Activated T-helper 1 cell treated with anti-CD3 and anti-CD28 coated beads, Interleukin-2, amount 50 U/mL, for 16 hours (primary cell): ENCODE measurements at regions not wholly inside any gene's neighbourhood (a gene's known extent, or its start where the extent isn't known, plus 50 kb on each side); places are given as distances from the start of the nearest gene placed in this dataset.

ENCODE experiments used
- DNase-seq, 2 donors: peaks; one replicate each; pipeline ENCODE4 v3.0.0-alpha.2; 2020; ENCODE audit warnings: low read depth in 1 of 2, low spot score in 1 of 2

GRCh38 chr5:82713811-82714210 is 363.4 kb downstream of the TMEM167A start:
- DNase-seq = no peak

- no peak for DNase-seq
Observed at GRCh38 chr5:82707741-82708140, 369.5 kb downstream of the TMEM167A start.

GRCh38 chr5:82704381-82704780 is 372.8 kb downstream of the TMEM167A start:
- no peak for DNase-seq

DNA sequence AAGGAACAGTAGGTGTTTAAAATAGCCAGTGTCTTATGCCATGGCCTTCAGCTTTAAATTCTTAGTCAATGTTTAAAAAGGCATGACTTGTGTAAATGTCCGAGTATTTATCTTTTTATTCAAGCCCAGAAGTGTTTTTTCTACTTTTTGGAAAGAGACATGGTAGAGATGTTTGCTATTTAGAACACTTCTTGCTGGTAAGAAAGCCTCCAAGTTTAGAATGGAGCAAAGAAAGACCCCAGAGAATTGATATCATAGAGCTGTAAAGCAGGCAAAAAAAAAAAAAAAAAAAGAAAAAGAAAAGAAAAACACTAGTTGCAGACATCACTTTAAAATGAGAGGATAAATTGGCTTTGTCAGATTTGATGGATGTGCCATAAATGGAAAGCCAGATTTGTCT is 375.1 kb downstream of the TMEM167A start:
- no peak for DNase-seq

- DNase-seq = no peak
Observed at GRCh38 chr5:82699737-82700136, 377.5 kb downstream of the TMEM167A start.

DNA sequence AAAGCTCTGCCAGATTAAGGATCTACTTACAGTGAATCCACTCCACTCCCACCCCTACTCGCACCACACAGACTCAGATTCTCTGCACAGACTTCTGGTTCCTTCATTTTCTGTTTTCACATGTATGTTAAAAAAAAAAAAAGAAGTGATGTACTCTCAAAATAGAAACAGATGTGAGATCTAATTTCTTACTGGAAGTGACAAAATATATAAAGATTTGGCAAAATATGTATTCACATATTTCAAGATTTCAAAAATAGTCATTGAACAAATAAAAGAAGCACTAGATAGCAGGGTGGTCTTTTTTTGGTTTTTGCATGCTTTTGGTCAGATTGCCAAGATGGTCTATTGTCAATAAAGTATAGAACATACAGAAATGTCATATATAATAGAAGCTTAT is 379.2 kb downstream of the TMEM167A start:
- DNase-seq = no peak

GRCh38 chr5:82694711-82695285 is 382.4 kb downstream of the TMEM167A start:
- DNase-seq = no peak

- no peak for DNase-seq
Observed at GRCh38 chr5:82692826-82693225, 384.4 kb downstream of the TMEM167A start.

DNA sequence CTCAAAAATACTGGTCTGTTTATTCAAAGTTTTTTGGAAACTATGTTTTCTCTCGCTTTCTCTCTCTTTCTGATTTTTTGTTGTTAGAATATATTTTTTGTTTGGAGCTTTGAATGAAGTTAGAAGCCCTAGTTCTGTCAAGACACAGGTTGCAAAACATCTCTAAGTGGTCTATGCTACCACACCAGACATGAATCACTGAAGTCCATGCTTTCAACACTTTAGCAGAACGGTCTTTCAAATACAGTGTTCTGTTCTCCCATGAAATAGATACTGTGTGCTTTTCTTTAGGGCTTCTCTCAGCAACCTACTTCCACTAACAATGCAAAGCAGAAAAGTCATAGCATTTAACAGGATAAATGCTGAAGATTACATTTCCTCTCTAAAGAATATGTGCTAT is 392.5 kb downstream of the TMEM167A start:
- DNase-seq = no peak

GRCh38 chr5:82684165-82684564 is 393.0 kb downstream of the TMEM167A start:
- DNase-seq = no peak

DNA sequence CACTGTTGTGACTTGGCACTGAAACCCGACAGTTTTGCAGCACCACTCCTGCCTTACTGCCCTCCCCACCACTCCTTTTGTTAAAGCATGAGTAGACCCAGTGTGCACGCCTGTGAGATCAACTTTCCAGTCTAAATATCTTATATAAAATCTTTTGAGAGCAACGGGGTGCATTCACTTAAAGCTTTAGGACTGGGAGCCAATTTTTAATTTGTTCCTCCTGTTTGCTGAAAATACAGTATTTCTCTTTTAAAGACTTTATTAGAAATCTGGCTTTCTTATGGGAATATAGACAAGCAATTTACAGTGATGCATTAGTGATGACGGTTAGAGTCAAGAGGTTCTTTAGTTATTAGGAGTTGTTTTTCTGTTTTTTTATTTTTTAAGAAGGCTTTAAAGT is 397.5 kb downstream of the TMEM167A start:
- no peak for DNase-seq

- DNase-seq = no peak
Observed at GRCh38 chr5:82676661-82677060, 398.5 kb upstream of the RPS23 start.

DNA sequence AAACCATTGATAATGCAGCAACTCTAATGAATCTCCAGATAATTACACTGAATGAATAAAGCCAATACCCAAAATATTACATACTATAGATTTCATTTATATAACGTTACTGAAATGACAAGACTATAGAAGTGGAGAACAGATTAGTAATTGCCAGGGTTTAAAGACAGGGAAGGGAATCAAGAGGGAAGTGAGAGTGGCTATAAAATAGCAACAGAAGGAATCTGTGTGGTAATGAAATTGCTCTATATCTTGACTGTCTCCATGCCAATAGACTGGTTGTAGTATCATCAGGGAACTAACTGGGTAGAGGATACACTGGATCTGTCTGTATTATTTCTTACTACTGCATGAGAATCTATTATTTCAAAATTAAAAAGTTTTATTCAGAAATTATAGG is 396.5 kb upstream of the RPS23 start:
- no peak for DNase-seq

GRCh38 chr5:82673057-82673809 is 395.1 kb upstream of the RPS23 start:
- DNase-seq = no peak

DNA sequence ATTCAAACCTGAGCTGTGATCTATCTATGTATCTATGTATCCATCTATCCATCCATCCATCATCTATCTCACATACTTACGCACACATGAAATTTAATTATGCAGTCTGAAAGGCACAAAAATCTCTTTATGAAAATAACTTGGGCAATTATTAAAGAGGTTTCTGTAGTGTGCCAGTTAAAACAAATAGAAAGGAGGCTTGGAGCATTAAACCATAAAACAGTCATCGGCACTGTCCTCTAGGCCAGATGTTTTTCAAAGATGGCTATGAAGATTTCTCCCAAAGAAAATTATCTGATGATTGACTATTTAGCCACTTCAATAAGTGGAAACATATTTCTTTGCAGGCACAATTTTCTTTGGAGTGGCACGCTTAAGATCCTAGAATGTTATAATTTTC is 392.5 kb upstream of the RPS23 start:
- DNase-seq = no peak

DNA sequence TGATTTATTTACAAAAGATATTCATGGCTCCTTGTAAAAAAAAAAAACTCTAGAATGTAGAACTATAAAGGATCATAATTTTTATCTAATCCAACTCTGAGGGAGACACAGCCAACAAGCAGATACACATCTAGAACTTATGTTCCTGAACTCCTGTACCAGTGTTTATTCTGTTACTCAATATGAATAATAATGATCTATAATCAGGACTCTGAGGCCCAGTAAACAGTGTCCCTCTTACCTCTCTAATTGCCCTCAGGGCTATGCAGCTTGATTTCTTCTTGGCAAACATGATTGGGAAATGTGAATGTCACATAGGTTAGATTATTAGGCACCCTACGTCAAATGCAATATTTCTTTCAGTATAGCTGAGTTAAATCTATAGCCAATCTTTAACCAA is 391.6 kb upstream of the RPS23 start:
- DNase-seq = no peak

DNA sequence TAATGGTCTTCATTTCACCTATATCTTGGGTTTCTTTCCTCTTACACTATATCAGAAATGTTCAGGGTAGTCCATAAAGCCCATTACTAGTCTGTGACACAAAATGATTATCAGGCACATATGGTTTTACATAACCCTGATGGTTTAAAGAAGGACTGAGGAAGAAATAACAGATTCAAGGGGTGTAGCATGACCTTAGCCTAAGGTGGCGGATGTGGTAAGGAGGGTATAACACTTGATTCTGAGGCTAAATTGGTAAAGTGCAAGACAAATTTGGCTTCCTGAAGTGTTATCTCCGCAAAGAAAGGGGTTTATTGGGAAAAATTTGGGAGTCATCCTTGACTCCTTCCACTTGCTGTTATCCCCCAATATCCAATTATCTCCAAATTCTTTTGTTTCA is 388.2 kb upstream of the RPS23 start:
- no peak for DNase-seq

DNA sequence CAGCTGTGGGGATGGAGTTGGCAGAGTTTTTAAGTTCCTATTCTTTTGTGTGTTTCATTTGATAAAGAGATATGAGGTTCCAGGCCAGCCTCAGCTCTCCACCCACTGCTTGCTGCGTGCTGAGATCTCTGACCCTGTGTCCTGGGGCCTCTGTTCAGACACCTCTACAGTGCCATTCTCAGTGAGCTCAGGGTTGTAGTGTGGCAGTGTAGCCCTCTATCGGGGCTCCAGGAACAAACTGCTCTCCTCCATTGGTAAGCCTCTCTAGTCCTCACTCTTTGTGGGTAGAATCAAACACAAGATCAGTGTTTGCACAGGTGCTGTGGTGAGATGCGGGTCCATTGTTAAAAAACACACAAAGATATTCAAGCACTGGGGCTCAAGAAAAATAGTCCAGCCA is 386.6 kb upstream of the RPS23 start:
- no peak for DNase-seq

GRCh38 chr5:82663225-82663624 is 385.1 kb upstream of the RPS23 start:
- DNase-seq = no peak

GRCh38 chr5:82662340-82662739 is 384.2 kb upstream of the RPS23 start:
- DNase-seq = no peak

GRCh38 chr5:82661933-82662332 is 383.8 kb upstream of the RPS23 start:
- DNase-seq = no peak

DNA sequence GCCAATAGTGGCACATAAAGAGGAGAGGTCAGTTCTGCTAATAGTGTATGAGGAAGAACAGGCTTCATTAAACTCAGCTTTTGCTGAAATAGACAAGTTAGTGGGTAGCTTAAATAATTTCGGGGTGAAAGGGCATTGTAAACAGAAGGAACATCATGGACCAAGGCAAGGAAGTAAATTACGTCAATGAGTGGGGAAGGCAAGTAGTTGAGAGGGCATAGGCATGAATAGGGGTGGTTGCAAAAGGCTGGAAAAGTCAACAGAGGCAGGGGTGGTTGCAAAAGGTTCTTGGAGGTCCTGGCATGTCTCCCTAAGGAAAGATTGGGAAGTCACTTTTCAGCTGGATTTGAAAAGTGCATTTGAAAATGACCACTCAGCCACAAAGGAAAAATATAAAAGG is 383.3 kb upstream of the RPS23 start:
- DNase-seq = no peak

DNA sequence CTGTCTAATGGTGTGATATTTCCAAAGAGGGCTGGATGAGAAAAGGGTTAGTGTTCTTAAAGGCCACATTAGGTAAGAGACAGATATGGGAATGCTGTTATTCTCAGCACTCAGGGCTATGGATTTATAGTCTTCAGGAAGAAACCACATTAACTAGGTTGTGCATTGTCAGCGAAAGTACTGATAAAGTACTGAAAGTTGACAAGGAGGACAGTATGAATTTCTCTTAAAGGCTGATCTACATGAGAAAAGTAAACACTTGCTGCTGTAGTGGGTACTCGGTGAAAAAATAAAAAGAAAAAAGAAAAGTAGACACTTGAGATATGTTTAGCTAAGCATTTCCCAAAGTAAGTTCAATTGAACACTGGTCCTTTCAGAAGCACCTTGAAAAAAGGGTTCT is 381.0 kb upstream of the RPS23 start:
- DNase-seq = no peak
